Esophagus (tissue), 2 donors: ENCODE measurements at regions not wholly inside any gene's neighbourhood (a gene's known extent, or its start where the extent isn't known, plus 50 kb on each side); places are given as distances from the start of the nearest gene placed in this dataset.
"Not testable (repeated sequence)": the region's sequence is repeated elsewhere in the genome, so short reads cannot be mapped to it uniquely, and the experiment has no call there.

ENCODE experiments used
- H3K27ac ChIP-seq, 2 donors: one replicate each; pipeline ENCODE4 v1.5.1; 2013; ENCODE audit warnings: low read depth in 2 of 2, mild to moderate bottlenecking in 2 of 2, inconsistent platforms in 1 of 2, low read length in 1 of 2, moderate library complexity in 1 of 2
- H3K27me3 ChIP-seq, 2 donors: one replicate each; pipeline ENCODE4 v1.6.1; 2013; ENCODE audit warnings: low read length in 2 of 2, control low read depth in 1 of 2, mild to moderate bottlenecking in 1 of 2; ENCODE audit not compliant: insufficient read depth in 2 of 2, control insufficient read depth in 1 of 2
- H3K36me3 ChIP-seq, 2 donors: one replicate each; pipeline ENCODE4 v1.6.1; 2013; ENCODE audit warnings: low read length in 1 of 2; ENCODE audit not compliant: control insufficient read depth in 2 of 2, insufficient read depth in 2 of 2
- H3K4me1 ChIP-seq, 2 donors: one replicate each; pipeline ENCODE4 v1.6.1; 2013; ENCODE audit warnings: low read length in 1 of 2; ENCODE audit not compliant: control insufficient read depth in 2 of 2, insufficient read depth in 2 of 2
- H3K4me3 ChIP-seq, 2 donors: one replicate each; pipeline ENCODE4 v1.5.1; 2013; ENCODE audit warnings: low read length in 2 of 2, mild to moderate bottlenecking in 2 of 2, low read depth in 1 of 2, moderate library complexity in 1 of 2
- H3K9me3 ChIP-seq, 2 donors: one replicate each; pipeline ENCODE4 v1.6.1; 2013; ENCODE audit warnings: mild to moderate bottlenecking in 2 of 2, low read depth in 1 of 2, low read length in 1 of 2, moderate library complexity in 1 of 2; ENCODE audit not compliant: control insufficient read depth in 2 of 2, insufficient read depth in 1 of 2
- WGBS, 2 donors: extraction: QIAGEN DNeasy Blood & Tissue Kit; methylation state at CpG; one replicate each; pipeline ENCODE4 v1.1.7; 2013; 5-methylcytosine and 5-hydroxymethylcytosine counted together
- donor health status: healthy with polysubstance abuse.
- donor health status: Bipolar disorder and iron deficiency.

DNA sequence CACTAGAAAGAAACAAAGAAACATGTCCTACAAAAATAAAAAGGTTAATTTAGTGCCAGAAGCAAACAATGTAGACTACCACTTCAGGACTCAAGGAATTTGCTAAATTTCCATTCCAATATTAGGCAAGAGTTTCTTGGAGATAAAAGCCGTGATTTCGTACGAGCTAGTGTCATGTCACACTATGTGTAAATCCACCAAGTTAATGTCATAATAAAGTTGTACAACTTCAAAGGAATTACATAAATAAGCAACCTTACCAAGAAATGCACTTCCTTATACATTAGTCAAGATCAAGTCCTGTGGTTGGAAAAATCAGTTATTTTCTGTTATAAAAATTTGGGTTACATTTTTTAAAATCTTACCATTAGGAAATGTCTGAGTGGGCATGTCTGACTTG lies 1222.8 kb downstream of the GALC start:
- H3K9me3 ChIP-seq = no peaks in the 10 kb centered on the region
- no peaks in the 10 kb centered on the region for H3K36me3 ChIP-seq
- WGBS, 2 donors = 90 to 94% methylated on average over 3 of the region's 3 CpGs
- H3K4me3 ChIP-seq = no peak overlapping the region
- H3K27me3 ChIP-seq = no peaks in the 10 kb centered on the region
- no peaks in the 10 kb centered on the region for H3K4me1 ChIP-seq
- H3K27ac ChIP-seq = no peak overlapping the region

DNA sequence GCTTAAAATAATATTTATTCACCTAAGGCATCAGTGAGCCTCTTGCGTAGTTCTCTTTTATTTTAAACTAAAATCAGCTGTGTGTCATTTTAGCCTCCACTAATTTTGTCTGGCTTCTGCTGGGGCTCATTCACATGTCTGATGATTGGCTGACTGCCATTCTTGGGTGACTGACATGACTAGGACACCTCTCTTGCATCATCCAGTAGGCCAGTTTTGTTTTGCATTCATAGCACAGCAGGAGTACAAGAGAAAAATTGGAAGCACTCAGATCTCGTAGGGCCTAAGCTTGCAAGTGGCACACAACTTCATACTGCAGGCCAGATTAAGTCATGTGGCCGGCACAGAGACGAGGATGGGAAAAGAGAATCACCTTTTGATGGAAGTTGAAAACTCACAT lies 1226.5 kb downstream of the GALC start:
- 86 to 89% methylated on average over 4 of the region's 4 CpGs for WGBS, 2 donors
- no peaks in the 10 kb centered on the region for H3K27me3 ChIP-seq
- no peaks in the 10 kb centered on the region for H3K36me3 ChIP-seq
- H3K27ac ChIP-seq = no peak overlapping the region
- H3K4me1 ChIP-seq = no peaks in the 10 kb centered on the region
- no peak overlapping the region for H3K4me3 ChIP-seq
- no peaks in the 10 kb centered on the region for H3K9me3 ChIP-seq

DNA sequence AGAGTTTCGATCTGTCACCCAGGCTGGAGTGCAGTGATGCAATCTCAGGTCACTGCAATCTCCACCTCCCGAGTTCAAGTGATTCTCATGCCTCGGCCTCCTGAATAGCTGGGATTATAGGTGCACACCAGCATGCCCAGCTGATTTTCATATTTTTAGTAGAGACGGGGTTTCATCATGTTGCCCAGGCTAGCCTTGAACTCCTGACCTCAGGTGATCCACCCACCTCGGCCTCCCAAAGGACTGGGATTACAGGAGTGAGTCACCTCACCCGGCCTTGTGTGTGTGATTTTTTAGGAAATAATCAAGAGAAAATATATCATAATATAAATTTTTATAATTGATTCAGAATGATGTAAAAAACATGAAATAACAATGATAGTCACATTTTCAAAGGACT lies 1231.4 kb downstream of the GALC start:
- Histone ChIP-seq H3K9me3 (no peaks in the 10 kb centered on the region), H3K36me3 (no peaks in the 10 kb centered on the region), H3K4me3 (no peak overlapping the region), H3K4me1 (no peaks in the 10 kb centered on the region), H3K27me3 (no peaks in the 10 kb centered on the region), H3K27ac (no peak overlapping the region)
- WGBS, 2 donors = 85 to 87% methylated on average over 6 of the region's 6 CpGs

DNA sequence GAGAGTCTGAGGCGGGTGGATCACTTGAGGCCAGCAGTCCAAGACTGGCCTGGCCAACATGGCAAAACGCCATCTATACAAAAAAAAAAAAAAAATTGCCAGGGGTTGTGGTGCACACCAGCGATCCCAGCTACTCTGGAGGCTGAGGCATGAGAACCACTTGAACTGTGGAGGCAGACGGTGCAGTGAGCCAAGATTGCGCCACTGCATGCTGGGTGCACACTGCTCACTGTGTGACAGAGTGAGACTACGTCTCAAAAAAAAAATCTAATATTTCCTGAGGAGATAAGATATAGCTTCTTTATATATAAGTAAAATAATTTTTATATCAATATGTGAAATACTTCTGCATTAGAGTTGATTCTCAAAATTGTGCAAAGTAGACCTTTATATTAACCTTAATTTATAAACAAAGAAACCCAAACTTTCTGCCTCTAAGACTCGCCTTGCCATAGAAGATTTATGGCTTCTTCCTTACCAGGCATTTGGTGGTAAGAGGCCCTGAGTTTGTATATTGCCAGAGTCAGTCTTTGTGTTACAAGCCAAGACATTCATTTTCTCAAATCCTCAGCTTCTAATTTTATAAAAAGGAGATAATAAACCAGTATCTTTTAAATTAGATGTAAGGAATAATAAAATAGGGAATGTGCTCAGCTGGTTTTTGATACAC lies 1226.7 kb downstream of the FLRT2 start:
- Histone ChIP-seq H3K36me3 (no peaks in the 10 kb centered on the region), H3K4me3 (no peak overlapping the region), H3K9me3 (peaks cover 2 to 5% of the 10 kb centered on the region in 2 donors), H3K27me3 (no peaks in the 10 kb centered on the region), H3K27ac (no peak overlapping the region), H3K4me1 (no peaks in the 10 kb centered on the region)
- 73 to 76% methylated on average over 7 of the region's 7 CpGs for WGBS, 2 donors

DNA sequence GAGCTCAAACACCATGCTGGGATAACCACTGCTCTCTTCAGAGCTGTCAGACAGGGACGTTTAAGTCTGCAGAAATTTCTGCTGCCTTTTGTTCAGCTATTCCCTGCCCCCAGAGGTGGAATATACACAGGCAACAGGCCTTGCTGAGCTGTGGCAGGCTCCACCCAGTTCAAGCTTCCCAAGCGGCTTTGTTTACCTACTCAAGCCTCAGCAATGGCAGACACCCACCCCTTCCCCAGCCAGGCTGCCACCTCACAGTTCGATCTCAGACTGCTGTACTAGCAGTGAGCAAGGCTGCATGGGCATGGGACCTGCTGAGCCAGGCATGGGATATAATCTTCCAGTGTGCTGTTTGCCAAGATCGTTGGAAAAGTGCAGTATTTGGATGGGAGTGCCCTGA lies 1220.5 kb downstream of the FLRT2 start:
- not testable (repeated sequence) for H3K27ac ChIP-seq, H3K4me3 ChIP-seq, H3K36me3 ChIP-seq, H3K9me3 ChIP-seq, H3K27me3 ChIP-seq, H3K4me1 ChIP-seq
- WGBS, 2 donors = 60 to 62% methylated on average over 4 of the region's 4 CpGs

DNA sequence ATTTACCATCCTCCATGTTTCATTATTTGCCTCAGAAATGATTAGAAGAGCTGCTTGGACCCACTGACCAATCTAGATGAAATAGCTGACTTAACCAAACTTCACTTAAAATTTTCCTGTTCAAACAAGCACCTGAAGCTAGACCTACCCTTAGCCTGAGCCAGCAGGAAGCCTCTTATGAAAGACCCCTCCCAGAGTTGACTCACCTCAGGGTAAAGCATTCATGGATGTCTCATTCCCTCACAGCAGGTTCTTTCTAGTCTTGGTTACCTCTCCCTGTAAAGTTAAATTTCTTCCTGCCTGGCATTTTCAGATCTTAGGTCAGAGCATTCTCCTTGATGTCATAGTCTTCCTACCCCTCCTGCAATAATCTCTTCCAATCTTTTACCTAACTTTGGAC lies 1209.8 kb downstream of the FLRT2 start:
- Histone ChIP-seq H3K36me3 (no peaks in the 10 kb centered on the region), H3K4me1 (no peaks in the 10 kb centered on the region), H3K27me3 (no peaks in the 10 kb centered on the region), H3K27ac (no peak overlapping the region), H3K9me3 (no peaks in the 10 kb centered on the region), H3K4me3 (no peak overlapping the region)

DNA sequence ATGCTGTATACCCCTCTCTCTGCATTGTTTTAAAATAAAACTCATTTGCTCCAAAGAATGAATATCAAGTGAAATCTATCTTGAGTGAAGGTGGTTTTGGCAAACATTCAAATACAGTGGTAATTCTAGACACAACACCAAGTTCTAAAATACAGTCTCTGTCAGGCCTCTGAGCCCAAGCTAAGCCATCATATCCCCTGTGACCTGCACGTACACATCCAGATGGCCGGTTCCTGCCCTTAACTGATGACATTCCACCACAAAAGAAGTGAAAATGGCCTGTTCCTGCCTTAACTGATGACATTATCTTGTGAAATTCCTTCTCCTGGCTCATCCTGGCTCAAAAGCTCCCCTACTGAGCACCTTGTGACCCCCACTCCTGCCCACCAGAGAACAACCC lies 1201.5 kb downstream of the FLRT2 start:
- H3K27me3 ChIP-seq, H3K4me1 ChIP-seq, H3K36me3 ChIP-seq, H3K9me3 ChIP-seq, H3K27ac ChIP-seq, H3K4me3 ChIP-seq: not testable (repeated sequence)
- 85 to 89% methylated on average over 2 of the region's 2 CpGs for WGBS, 2 donors

DNA sequence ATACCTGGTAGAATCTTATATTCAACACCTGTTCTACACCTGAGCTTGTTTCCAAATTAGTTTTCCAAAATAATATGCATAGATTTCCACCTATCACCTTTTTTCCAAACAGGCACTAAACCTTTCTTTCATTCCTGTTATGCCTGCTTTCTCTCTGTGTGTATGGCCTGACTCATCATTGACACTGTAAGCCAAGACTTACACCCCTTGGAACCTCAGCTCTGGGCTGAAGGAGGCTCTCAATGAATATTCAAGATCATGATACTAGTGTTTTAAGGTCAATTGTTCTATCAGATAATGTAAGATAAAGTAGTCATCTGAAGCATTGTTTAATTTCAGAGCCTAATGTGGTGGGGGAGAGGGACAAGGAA lies 1193.3 kb downstream of the FLRT2 start:
- H3K4me3 ChIP-seq = no peak overlapping the region
- no peak overlapping the region for H3K27ac ChIP-seq
- no peaks in the 10 kb centered on the region for H3K9me3 ChIP-seq
- H3K27me3 ChIP-seq = no peaks in the 10 kb centered on the region
- no peaks in the 10 kb centered on the region for H3K36me3 ChIP-seq
- H3K4me1 ChIP-seq = no peaks in the 10 kb centered on the region

DNA sequence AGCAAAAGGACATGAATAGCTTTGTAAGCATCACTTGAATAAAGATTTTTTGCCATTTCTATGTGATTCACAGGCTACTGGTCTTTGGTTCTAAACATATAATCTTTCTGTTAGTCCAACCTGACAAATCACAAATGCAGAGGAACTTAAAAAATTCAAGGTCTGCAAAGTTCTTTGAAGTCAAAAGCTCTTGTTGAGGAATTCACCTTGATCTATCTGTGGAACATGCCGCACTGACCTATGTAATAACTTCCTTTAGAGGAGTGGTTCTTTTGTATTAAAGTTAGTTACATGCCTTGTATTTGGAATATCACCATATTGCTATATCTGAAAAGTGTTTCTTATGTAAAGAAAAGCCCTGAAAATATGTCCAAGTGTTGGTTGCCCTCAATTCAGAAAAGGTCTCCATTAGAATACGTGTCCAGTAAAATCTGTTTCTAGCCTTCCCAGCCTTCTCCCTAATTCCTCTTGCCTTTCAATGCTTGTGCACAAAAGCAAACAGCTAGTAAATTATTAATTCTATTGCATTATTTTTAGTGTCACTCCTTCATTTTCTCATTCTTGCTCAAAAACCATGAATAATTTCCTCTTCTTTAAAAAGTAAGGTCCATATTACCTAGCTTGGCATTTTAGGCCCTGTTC lies 1192.8 kb downstream of the FLRT2 start:
- WGBS, 2 donors = 66 to 79% methylated on average over 2 of the region's 2 CpGs

DNA sequence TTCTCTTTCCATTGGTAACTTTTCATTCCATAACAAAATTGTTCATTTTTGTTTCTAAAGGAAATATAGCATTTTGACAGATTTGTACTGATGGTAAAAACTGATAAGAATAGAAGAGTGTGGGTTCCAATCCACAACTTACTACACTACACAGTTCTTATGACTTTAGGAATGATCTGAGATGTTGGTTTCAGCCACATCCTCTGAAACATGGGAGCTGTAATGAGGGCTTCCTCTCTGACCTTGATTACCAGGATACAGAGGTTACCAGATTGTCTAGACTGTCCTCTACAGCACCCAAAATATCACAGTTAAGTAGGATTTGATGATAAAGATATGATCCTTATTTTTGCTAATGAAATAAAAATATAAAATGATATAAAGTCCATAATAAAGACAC lies 1184.6 kb downstream of the FLRT2 start:
- H3K4me3 ChIP-seq = no peak overlapping the region
- H3K9me3 ChIP-seq = no peaks in the 10 kb centered on the region
- H3K4me1 ChIP-seq = no peaks in the 10 kb centered on the region
- H3K36me3 ChIP-seq = no peaks in the 10 kb centered on the region
- no peaks in the 10 kb centered on the region for H3K27me3 ChIP-seq
- H3K27ac ChIP-seq = no peak overlapping the region

More for the DNA sequence above, 1192.8 kb downstream of the FLRT2 start:
- Histone ChIP-seq H3K4me3 (no peak overlapping the region), H3K9me3 (no peaks in the 10 kb centered on the region), H3K27ac (no peak overlapping the region), H3K27me3 (no peaks in the 10 kb centered on the region), H3K36me3 (no peaks in the 10 kb centered on the region), H3K4me1 (no peaks in the 10 kb centered on the region)
